ENCODE measurements at regions not wholly inside any gene's neighbourhood (a gene's known extent, or its start where the extent isn't known, plus 50 kb on each side); places are given as distances from the start of the nearest gene placed in this dataset.

- Histone ChIP-seq H3F3A (ENCODE audit: insufficient read depth) (no peaks in the 10 kb centered on the region), H3K9me3 (ENCODE audit: low read depth) (no peaks in the 10 kb centered on the region), H3K36me3 (ENCODE audit: low read depth) (no peaks in the 10 kb centered on the region), H4K20me1 (ENCODE audit: insufficient read depth) (no peaks in the 10 kb centered on the region), H3K27me3 (replicated peaks; ENCODE audit: insufficient read depth) (no peaks in the 10 kb centered on the region), H3K4me1 (ENCODE audit: insufficient read depth) (no peaks in the 10 kb centered on the region), H3K9me2 (ENCODE audit: insufficient read depth) (no peaks in the 10 kb centered on the region), H3K4me2 (ENCODE audit: unreplicated experiment) (no peak overlapping the region), H3K79me2 (ENCODE audit: insufficient read depth) (no peaks in the 10 kb centered on the region), H3K27ac (no peak overlapping the region), H3K9ac (no peak overlapping the region), H2AFZ (no peak overlapping the region), H3K4me3 (no peak overlapping the region)
- 1 to 2% methylated on average over 5 to 6 of the region's 6 CpGs for WGBS, 2 experiments (ENCODE audit: low coverage in 1 of 2, low lambda C conversion rate in 2 of 2, missing lambda C conversion rate in 2 of 2)
- no peak for DNase-seq
- TF ChIP-seq EZH2phosphoT487 (IDR thresholded peaks at IDR 0.05; ENCODE audit: insufficient read depth, low read depth) = no peak
- no peak for TF ChIP-seq EZH2 (IDR thresholded peaks at IDR 0.05; ENCODE audit: insufficient read depth, poor library complexity, severe bottlenecking)
- in situ Hi-C loops (cut with MboI) = no loop called here
Measured at GRCh38 chrX:67104982-67105757, 438.7 kb upstream of the AR start.

GRCh38 chrX:67100031-67100884 is 443.6 kb upstream of the AR start:
- H3K9me3 ChIP-seq (ENCODE audit: low read depth) = no peaks in the 10 kb centered on the region
- in situ Hi-C loops (cut with MboI) = no loop called here
- no peaks in the 10 kb centered on the region for H3K4me1 ChIP-seq (ENCODE audit: insufficient read depth)
- 13 to 18% methylated on average over 6 of the region's 6 CpGs for WGBS, 2 experiments (ENCODE audit: low coverage in 1 of 2, low lambda C conversion rate in 2 of 2, missing lambda C conversion rate in 2 of 2)
- no peak overlapping the region for H3K27ac ChIP-seq
- H3F3A ChIP-seq (ENCODE audit: insufficient read depth) = no peaks in the 10 kb centered on the region
- no peaks in the 10 kb centered on the region for H3K36me3 ChIP-seq (ENCODE audit: low read depth)
- H3K9me2 ChIP-seq (ENCODE audit: insufficient read depth) = no peaks in the 10 kb centered on the region
- no peaks in the 10 kb centered on the region for H3K27me3 ChIP-seq (replicated peaks; ENCODE audit: insufficient read depth)
- no peak for DNase-seq
- H3K4me3 ChIP-seq = no peak overlapping the region
- H2AFZ ChIP-seq = no peak overlapping the region
- no peaks in the 10 kb centered on the region for H3K79me2 ChIP-seq (ENCODE audit: insufficient read depth)
- no peak overlapping the region for H3K9ac ChIP-seq
- H4K20me1 ChIP-seq (ENCODE audit: insufficient read depth) = no peaks in the 10 kb centered on the region
- no peak overlapping the region for H3K4me2 ChIP-seq (ENCODE audit: unreplicated experiment)
- TF ChIP-seq EZH2phosphoT487 (IDR thresholded peaks at IDR 0.05; ENCODE audit: insufficient read depth, low read depth) (no peak), EZH2 (IDR thresholded peaks at IDR 0.05; ENCODE audit: insufficient read depth, poor library complexity, severe bottlenecking) (no peak)

GRCh38 chrX:67094061-67094460 is 449.8 kb upstream of the AR start:
- H3K4me2 ChIP-seq (ENCODE audit: unreplicated experiment) = no peak overlapping the region
- DNase-seq = no peak
- no peaks in the 10 kb centered on the region for H3K36me3 ChIP-seq (ENCODE audit: low read depth)
- H3K79me2 ChIP-seq (ENCODE audit: insufficient read depth) = no peaks in the 10 kb centered on the region
- H3K27me3 ChIP-seq (replicated peaks; ENCODE audit: insufficient read depth) = no peaks in the 10 kb centered on the region
- WGBS, 2 experiments (ENCODE audit: low coverage in 1 of 2, low lambda C conversion rate in 2 of 2, missing lambda C conversion rate in 2 of 2) = 0% methylated on average over 2 of the region's 2 CpGs
- H3F3A ChIP-seq (ENCODE audit: insufficient read depth) = no peaks in the 10 kb centered on the region
- H3K4me1 ChIP-seq (ENCODE audit: insufficient read depth) = no peaks in the 10 kb centered on the region
- H3K9me2 ChIP-seq (ENCODE audit: insufficient read depth) = no peaks in the 10 kb centered on the region
- no peak overlapping the region for H2AFZ ChIP-seq
- no peak overlapping the region for H3K27ac ChIP-seq
- in situ Hi-C loops (cut with MboI) = no loop called here
- no peak overlapping the region for H3K9ac ChIP-seq
- no peaks in the 10 kb centered on the region for H3K9me3 ChIP-seq (ENCODE audit: low read depth)
- no peak overlapping the region for H3K4me3 ChIP-seq
- TF ChIP-seq EZH2phosphoT487 (IDR thresholded peaks at IDR 0.05; ENCODE audit: insufficient read depth, low read depth) (no peak), EZH2 (IDR thresholded peaks at IDR 0.05; ENCODE audit: insufficient read depth, poor library complexity, severe bottlenecking) (no peak)
- no peaks in the 10 kb centered on the region for H4K20me1 ChIP-seq (ENCODE audit: insufficient read depth)

GRCh38 chrX:67050760-67051159 is 411.9 kb upstream of the EDA2R start:
- H3F3A ChIP-seq (ENCODE audit: insufficient read depth) = no peaks in the 10 kb centered on the region
- no peak for DNase-seq
- no peak overlapping the region for H3K4me3 ChIP-seq
- no peaks in the 10 kb centered on the region for H4K20me1 ChIP-seq (ENCODE audit: insufficient read depth)
- no peaks in the 10 kb centered on the region for H3K79me2 ChIP-seq (ENCODE audit: insufficient read depth)
- 0 to 8% methylated on average over 1 of the region's 1 CpG for WGBS, 2 experiments (ENCODE audit: low coverage in 1 of 2, low lambda C conversion rate in 2 of 2, missing lambda C conversion rate in 2 of 2)
- H3K27me3 ChIP-seq (replicated peaks; ENCODE audit: insufficient read depth) = no peaks in the 10 kb centered on the region
- H3K4me1 ChIP-seq (ENCODE audit: insufficient read depth) = no peaks in the 10 kb centered on the region
- H3K9ac ChIP-seq = no peak overlapping the region
- no peak overlapping the region for H2AFZ ChIP-seq
- in situ Hi-C loops (cut with MboI) = no loop called here
- no peaks in the 10 kb centered on the region for H3K36me3 ChIP-seq (ENCODE audit: low read depth)
- H3K4me2 ChIP-seq (ENCODE audit: unreplicated experiment) = no peak overlapping the region
- H3K27ac ChIP-seq = no peak overlapping the region
- no peaks in the 10 kb centered on the region for H3K9me2 ChIP-seq (ENCODE audit: insufficient read depth)
- no peaks in the 10 kb centered on the region for H3K9me3 ChIP-seq (ENCODE audit: low read depth)
- TF ChIP-seq EZH2 (IDR thresholded peaks at IDR 0.05; ENCODE audit: insufficient read depth, poor library complexity, severe bottlenecking) (no peak), EZH2phosphoT487 (IDR thresholded peaks at IDR 0.05; ENCODE audit: insufficient read depth, low read depth) (no peak)
